GM12873 (cell line): ENCODE measurements at regions not wholly inside any gene's neighbourhood (a gene's known extent, or its start where the extent isn't known, plus 50 kb on each side); places are given as distances from the start of the nearest gene placed in this dataset.

Experiments used
- CTCF ChIP-seq: IDR thresholded peaks from 2 replicates; pipeline ENCODE4 v1.5.1; 2012; ENCODE audit warnings: low read depth, mild to moderate bottlenecking, moderate library complexity, low read length, control low read depth; ENCODE audit not compliant: insufficient read depth; ENCODE audit errors: missing control alignments

DNA sequence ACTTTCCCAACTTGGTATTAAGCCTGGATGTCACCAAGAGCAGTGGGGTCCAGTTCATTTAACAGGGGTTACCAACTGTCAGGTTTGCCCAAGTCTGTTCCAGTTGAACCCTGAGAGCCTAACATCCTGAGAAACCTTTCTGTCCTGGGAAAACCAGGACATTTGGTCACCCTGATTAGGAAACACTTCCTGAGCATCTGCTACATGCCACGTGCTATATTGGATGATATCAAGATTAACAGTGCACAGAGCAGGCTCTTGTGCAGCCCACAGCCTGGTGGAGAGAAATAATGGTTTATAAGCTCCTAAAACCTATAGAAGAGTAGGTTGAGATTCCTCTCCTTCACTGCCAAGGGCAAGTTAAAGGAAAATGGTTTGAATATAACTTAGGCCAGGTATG, 102.9 kb upstream of the RAD23B start:
- TF ChIP-seq CTCF: no peak

GRCh38 chr9:107183176-107183575, 99.9 kb upstream of the RAD23B start:
- TF ChIP-seq CTCF: no peak

GRCh38 chr9:107188376-107188775, 94.7 kb upstream of the RAD23B start:
- no peak for TF ChIP-seq CTCF

- no peak for TF ChIP-seq CTCF
These were observed 92.8 kb upstream of the RAD23B start for GRCh38 chr9:107190061-107190935.

- no peak for TF ChIP-seq CTCF
These were observed 92.2 kb upstream of the RAD23B start for GRCh38 chr9:107190936-107191290.

GRCh38 chr9:107193251-107193650, 89.8 kb upstream of the RAD23B start:
- no peak for TF ChIP-seq CTCF

DNA sequence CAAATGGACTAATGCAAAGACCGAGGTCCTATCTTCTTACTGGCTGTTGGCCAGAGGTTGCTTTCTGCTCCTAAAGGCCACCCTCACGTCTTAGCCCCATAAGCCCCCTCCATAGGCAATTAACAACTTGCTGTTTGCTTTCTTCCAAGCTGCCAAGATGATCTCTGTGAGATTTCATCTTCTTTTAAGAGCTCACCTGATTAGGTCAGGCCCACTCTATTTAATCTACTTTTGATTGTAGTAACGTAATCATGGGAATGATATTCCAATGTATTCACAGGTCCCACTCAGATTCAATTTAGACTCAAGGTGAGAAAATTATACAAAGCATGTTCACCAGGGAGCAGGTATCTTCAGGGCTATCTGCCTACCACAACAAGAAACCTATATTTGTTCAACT, 84.4 kb upstream of the RAD23B start:
- TF ChIP-seq CTCF: no peak
